SU-DHL-6 (cell line): ENCODE measurements at regions not wholly inside any gene's neighbourhood (a gene's known extent, or its start where the extent isn't known, plus 50 kb on each side); places are given as distances from the start of the nearest gene placed in this dataset.

ENCODE experiments used
- EZH2phosphoT487 ChIP-seq: fragments of 200-600 bp; sonication (generic), shearing (Covaris generic); conservative IDR thresholded peaks from 2 replicates; pipeline ENCODE4 v1.6.1; 2018; ENCODE audit warnings: mild to moderate bottlenecking, antibody characterized with exemption, low read length, moderate library complexity, mixed read lengths
- TF ChIP-seq, protein P1 (sequence below): fragments of 200-600 bp; sonication (generic); IDR thresholded peaks from one replicate; pipeline ENCODE4 v1.5.1; 2017; ENCODE audit warnings: antibody characterized with exemption, mild to moderate bottlenecking, low read length, moderate library complexity; ENCODE audit not compliant: insufficient read depth, poor library complexity, severe bottlenecking

DNA sequence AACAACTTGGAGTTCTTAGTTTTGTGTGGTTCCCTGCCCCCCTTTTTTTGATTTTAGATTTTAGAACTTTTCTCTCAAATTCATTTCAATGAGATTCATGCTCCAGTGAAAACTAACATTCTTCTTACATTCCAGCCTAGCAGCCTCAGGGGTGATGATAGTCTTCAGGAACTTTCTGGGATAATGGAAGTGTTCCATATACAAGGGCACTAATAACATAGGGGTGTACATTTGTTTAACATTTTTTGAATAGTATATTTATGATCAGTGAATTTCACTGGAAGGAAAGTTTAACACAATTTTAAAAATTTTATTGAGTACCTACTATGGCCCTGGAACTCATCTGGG lies 61.4 kb upstream of the ZNF648 start:
- TF ChIP-seq, protein P1, sequence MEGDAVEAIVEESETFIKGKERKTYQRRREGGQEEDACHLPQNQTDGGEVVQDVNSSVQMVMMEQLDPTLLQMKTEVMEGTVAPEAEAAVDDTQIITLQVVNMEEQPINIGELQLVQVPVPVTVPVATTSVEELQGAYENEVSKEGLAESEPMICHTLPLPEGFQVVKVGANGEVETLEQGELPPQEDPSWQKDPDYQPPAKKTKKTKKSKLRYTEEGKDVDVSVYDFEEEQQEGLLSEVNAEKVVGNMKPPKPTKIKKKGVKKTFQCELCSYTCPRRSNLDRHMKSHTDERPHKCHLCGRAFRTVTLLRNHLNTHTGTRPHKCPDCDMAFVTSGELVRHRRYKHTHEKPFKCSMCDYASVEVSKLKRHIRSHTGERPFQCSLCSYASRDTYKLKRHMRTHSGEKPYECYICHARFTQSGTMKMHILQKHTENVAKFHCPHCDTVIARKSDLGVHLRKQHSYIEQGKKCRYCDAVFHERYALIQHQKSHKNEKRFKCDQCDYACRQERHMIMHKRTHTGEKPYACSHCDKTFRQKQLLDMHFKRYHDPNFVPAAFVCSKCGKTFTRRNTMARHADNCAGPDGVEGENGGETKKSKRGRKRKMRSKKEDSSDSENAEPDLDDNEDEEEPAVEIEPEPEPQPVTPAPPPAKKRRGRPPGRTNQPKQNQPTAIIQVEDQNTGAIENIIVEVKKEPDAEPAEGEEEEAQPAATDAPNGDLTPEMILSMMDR: no peak
- no peak for TF ChIP-seq EZH2phosphoT487
